Right atrium auricular region (tissue), 2 donors: ENCODE measurements at regions not wholly inside any gene's neighbourhood (a gene's known extent, or its start where the extent isn't known, plus 50 kb on each side); places are given as distances from the start of the nearest gene placed in this dataset.

ENCODE experiments used
- DNase-seq: peaks from one replicate; pipeline ENCODE4 v3.0.0-alpha.2; 2019; ENCODE audit warnings: low spot score
- H3K27ac ChIP-seq, 2 donors: fragments of 200-600 bp; sonication (generic); 1 replicate in 1 of 2; 2 replicates in 1 of 2; pipeline ENCODE4 v1.5.1; 2016 to 2019
- H3K27me3 ChIP-seq, 2 donors: fragments of 200-600 bp; sonication (generic); one replicate each; pipeline versions ENCODE4 v1.5.1 to v1.6.0; 2017 to 2019
- H3K36me3 ChIP-seq: fragments of 200-600 bp; sonication (generic); one replicate; pipeline ENCODE4 v1.5.1; 2016
- H3K4me1 ChIP-seq, 2 donors: fragments of 200-600 bp; sonication (generic); one replicate each; pipeline versions ENCODE4 v1.5.1 to v1.6.0; 2017 to 2019
- H3K4me3 ChIP-seq, 2 donors: fragments of 200-600 bp; sonication (generic); 1 replicate in 1 of 2; 2 replicates in 1 of 2; pipeline ENCODE4 v1.5.1; 2017 to 2019; ENCODE audit warnings: mild to moderate bottlenecking in 1 of 2, moderate library complexity in 1 of 2
- H3K9me3 ChIP-seq, 2 donors: fragments of 200-600 bp; sonication (generic); one replicate each; pipeline ENCODE4 v1.5.1; 2019
- TF ChIP-seq, protein P1 (sequence below), 2 donors: fragments of 200-600 bp; sonication (generic); IDR thresholded peaks; one replicate each; pipeline ENCODE4 v1.5.1; 2019; ENCODE audit warnings: antibody characterized with exemption in 2 of 2

DNA sequence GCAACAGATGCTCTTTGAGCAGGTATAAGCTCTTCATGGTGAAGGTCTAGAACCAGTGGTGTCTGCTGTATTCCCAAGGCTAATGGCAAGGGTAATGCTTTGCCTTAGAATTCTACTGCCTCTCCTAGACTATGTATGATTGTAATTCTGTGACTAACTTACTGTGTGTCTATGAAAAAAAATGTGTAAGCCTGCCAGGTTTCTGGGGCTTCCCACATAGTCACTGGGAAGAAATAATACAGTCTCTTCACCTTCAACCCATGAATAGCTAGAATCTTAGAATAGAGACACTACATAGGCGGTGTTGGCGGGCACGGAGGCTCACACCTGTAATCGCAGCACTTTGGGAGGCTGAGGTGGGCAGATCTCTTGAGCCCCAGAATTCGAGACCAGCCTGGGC lies 84.1 kb downstream of the C11orf91 start:
- no peaks in the 10 kb centered on the region for H3K36me3 ChIP-seq
- H3K9me3 ChIP-seq = no peaks in the 10 kb centered on the region
- H3K27ac ChIP-seq = no peak overlapping the region
- no peaks in the 10 kb centered on the region for H3K27me3 ChIP-seq
- no peak overlapping the region for H3K4me3 ChIP-seq
- no peak for DNase-seq
- TF ChIP-seq, protein P1, sequence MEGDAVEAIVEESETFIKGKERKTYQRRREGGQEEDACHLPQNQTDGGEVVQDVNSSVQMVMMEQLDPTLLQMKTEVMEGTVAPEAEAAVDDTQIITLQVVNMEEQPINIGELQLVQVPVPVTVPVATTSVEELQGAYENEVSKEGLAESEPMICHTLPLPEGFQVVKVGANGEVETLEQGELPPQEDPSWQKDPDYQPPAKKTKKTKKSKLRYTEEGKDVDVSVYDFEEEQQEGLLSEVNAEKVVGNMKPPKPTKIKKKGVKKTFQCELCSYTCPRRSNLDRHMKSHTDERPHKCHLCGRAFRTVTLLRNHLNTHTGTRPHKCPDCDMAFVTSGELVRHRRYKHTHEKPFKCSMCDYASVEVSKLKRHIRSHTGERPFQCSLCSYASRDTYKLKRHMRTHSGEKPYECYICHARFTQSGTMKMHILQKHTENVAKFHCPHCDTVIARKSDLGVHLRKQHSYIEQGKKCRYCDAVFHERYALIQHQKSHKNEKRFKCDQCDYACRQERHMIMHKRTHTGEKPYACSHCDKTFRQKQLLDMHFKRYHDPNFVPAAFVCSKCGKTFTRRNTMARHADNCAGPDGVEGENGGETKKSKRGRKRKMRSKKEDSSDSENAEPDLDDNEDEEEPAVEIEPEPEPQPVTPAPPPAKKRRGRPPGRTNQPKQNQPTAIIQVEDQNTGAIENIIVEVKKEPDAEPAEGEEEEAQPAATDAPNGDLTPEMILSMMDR (IDR thresholded peaks at IDR 0.05) = no peak
- peaks cover 0 to 6% of the 10 kb centered on the region in 2 donors for H3K4me1 ChIP-seq

DNA sequence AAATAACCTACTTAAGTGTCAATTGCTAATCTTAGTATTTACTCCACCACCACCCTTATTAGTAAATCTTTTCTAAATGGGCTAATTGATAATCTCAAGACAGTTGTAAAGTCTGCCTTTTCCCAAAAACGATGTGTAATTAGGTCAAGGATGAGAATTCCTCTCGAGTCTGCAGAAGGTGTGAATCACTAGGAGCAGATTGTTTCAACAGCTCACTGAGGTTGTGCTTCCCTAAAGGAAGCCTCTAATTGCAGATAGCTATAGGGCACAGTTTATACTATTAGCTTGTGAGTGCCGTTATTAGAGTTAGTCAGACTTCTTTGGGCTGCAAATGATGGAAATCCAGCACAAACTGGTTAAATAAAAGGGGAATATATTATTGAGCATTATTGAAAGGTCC lies 84.9 kb downstream of the C11orf91 start:
- H3K27me3 ChIP-seq = no peaks in the 10 kb centered on the region
- DNase-seq = no peak
- H3K4me3 ChIP-seq = no peak overlapping the region
- H3K36me3 ChIP-seq = no peaks in the 10 kb centered on the region
- no peak overlapping the region for H3K27ac ChIP-seq
- TF ChIP-seq, protein P1 (IDR thresholded peaks at IDR 0.05) = no peak
- H3K9me3 ChIP-seq = no peaks in the 10 kb centered on the region
- no peaks in the 10 kb centered on the region for H3K4me1 ChIP-seq

DNA sequence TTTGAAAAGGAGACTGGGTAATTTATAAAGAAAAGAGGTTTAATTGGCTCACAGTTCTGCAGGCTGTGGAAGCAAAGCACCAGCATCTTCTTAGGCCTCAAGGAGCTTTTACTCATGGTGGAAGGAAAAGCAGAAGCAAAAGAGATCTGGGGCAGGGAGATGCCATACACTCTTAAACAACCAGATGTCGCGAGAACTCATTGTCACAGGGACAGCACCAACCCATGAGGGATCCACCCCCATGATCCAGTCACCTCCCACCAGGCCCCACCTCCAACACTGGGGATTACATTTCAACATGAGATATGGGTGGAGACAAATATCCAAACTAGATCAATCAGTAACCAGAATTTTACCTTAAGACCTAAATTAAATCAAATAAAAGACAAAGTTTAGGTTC lies 87.2 kb downstream of the C11orf91 start:
- Histone ChIP-seq H3K9me3 (no peaks in the 10 kb centered on the region), H3K36me3 (no peaks in the 10 kb centered on the region), H3K4me3 (no peak overlapping the region), H3K4me1 (no peaks in the 10 kb centered on the region), H3K27me3 (no peaks in the 10 kb centered on the region), H3K27ac (no peak overlapping the region)
- TF ChIP-seq, protein P1 (IDR thresholded peaks at IDR 0.05) = no peak
- DNase-seq = no peak

DNA sequence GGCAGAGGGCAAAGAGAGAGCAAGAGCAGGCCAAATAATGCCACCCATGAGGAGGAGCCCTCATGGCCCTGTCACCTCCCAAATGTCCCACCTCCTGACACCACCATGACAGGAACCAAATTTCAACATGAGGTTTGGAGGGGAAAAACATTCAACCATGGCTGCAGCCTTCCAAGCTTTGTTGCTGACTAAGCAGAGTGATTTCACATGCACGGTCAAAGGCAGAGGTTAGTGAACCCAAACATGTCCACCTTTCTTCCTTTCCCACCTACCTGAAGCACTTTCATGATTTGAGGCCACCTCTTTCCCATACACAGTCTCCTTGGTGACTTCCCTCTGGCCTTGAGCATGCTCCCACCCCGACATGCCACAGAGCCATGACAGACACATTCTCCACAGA lies 89.7 kb downstream of the C11orf91 start:
- no peak overlapping the region for H3K27ac ChIP-seq
- H3K27me3 ChIP-seq = no peaks in the 10 kb centered on the region
- H3K9me3 ChIP-seq = no peaks in the 10 kb centered on the region
- no peak for DNase-seq
- H3K36me3 ChIP-seq = no peaks in the 10 kb centered on the region
- TF ChIP-seq, protein P1 (IDR thresholded peaks at IDR 0.05) = no peak
- no peaks in the 10 kb centered on the region for H3K4me1 ChIP-seq
- H3K4me3 ChIP-seq = no peak overlapping the region

DNA sequence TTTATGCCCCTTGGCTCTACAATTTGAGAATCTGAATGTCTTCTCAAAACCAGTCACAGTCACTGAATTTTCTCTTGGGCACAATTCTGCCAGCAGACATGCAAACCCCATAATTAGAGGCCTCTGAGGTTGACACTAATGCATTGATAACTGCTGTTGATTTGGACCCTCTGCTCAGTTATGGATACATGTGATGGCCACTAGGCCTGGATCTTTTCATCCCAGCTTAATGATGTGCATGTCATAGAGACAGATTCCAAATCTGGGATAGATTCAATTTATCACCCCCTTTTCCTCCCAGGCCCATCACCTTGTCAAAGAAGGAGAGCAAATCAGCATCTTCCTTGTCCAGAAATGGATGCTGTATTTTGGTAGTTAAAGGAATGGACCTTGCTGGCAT lies 92.2 kb downstream of the C11orf91 start:
- Histone ChIP-seq H3K27ac (no peak overlapping the region), H3K4me3 (no peak overlapping the region), H3K9me3 (no peaks in the 10 kb centered on the region), H3K36me3 (no peaks in the 10 kb centered on the region), H3K4me1 (no peaks in the 10 kb centered on the region), H3K27me3 (no peaks in the 10 kb centered on the region)
- DNase-seq = no peak
- TF ChIP-seq, protein P1 (IDR thresholded peaks at IDR 0.05) = no peak

DNA sequence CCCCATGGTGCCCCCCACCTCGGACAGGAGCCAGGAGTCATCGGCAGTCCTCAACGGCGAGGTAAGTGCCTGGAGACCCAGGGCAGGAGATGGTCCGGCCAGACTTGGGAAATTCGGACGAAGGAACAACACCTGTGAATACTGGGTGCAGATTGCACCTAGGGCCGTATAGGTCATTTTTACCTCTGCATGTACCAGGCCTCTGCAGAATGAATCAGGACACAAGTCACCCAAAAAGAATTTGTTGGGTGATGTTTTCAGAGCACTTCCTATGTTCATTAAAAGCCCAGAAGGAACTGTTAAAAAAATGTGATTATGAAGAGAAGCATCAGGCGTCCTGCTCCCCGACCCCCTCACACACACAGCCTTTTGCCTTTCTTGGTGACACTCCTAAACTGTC lies 93.9 kb downstream of the C11orf91 start:
- Histone ChIP-seq H3K4me1 (no peaks in the 10 kb centered on the region), H3K27me3 (no peaks in the 10 kb centered on the region), H3K36me3 (no peaks in the 10 kb centered on the region), H3K27ac (no peak overlapping the region), H3K4me3 (no peak overlapping the region), H3K9me3 (no peaks in the 10 kb centered on the region)
- DNase-seq = no peak
- TF ChIP-seq, protein P1 (IDR thresholded peaks at IDR 0.05) = no peak
